NCI-H187 (cell line): ENCODE measurements at regions not wholly inside any gene's neighbourhood (a gene's known extent, or its start where the extent isn't known, plus 50 kb on each side); places are given as distances from the start of the nearest gene placed in this dataset.
"Not testable (repeated sequence)": the region's sequence is repeated elsewhere in the genome, so short reads cannot be mapped to it uniquely, and the experiment has no call there.

Source experiments
- DNase-seq, 2 experiments: peaks; one replicate each; lab custom pipeline; 2025; lab: John Stamatoyannopoulos, UW

- no peak for DNase-seq
These were observed 328.9 kb upstream of the PPP2R3A start for GRCh38 chr3:135636596-135636995.

- DNase-seq: no peak
These were observed 328.5 kb upstream of the PPP2R3A start for GRCh38 chr3:135637013-135637412.

GRCh38 chr3:135641761-135642160 is 323.8 kb upstream of the PPP2R3A start:
- no peak for DNase-seq

GRCh38 chr3:135645541-135645940 is 320.0 kb upstream of the PPP2R3A start:
- DNase-seq: no peak

GRCh38 chr3:135646873-135647272 is 318.7 kb upstream of the PPP2R3A start:
- DNase-seq: no peak

- no peak for DNase-seq
These were observed 316.2 kb upstream of the PPP2R3A start for GRCh38 chr3:135649361-135649760.

GRCh38 chr3:135650309-135650708 is 315.2 kb upstream of the PPP2R3A start:
- DNase-seq: no peak

GRCh38 chr3:135652388-135652787 is 313.1 kb upstream of the PPP2R3A start:
- no peak for DNase-seq

GRCh38 chr3:135655328-135655727 is 310.2 kb upstream of the PPP2R3A start:
- DNase-seq: no peak

- not testable (repeated sequence) for DNase-seq
These were observed 307.1 kb upstream of the PPP2R3A start for GRCh38 chr3:135658451-135658850.

- DNase-seq: no peak
These were observed 298.5 kb upstream of the PPP2R3A start for GRCh38 chr3:135667061-135667460.

- DNase-seq: no peak
These were observed 291.0 kb upstream of the PPP2R3A start for GRCh38 chr3:135674508-135674907.

- no peak for DNase-seq
These were observed 287.1 kb upstream of the PPP2R3A start for GRCh38 chr3:135678386-135678785.

GRCh38 chr3:135688003-135688402 is 277.5 kb upstream of the PPP2R3A start:
- DNase-seq: no peak

- no peak for DNase-seq
These were observed 274.9 kb upstream of the PPP2R3A start for GRCh38 chr3:135690664-135691063.

GRCh38 chr3:135691240-135691639 is 274.3 kb upstream of the PPP2R3A start:
- DNase-seq: no peak

GRCh38 chr3:135694142-135694541 is 271.4 kb upstream of the PPP2R3A start:
- DNase-seq: no peak

GRCh38 chr3:135699741-135700140 is 265.8 kb upstream of the PPP2R3A start:
- DNase-seq: no peak

- DNase-seq: no peak
These were observed 258.7 kb upstream of the PPP2R3A start for GRCh38 chr3:135706758-135707375.

GRCh38 chr3:135719449-135719848 is 246.1 kb upstream of the PPP2R3A start:
- DNase-seq: no peak

GRCh38 chr3:135728007-135728721 is 237.4 kb upstream of the PPP2R3A start:
- DNase-seq: no peak

- DNase-seq: no peak
These were observed 234.0 kb upstream of the PPP2R3A start for GRCh38 chr3:135731546-135731945.

- DNase-seq: no peak
These were observed 228.8 kb upstream of the PPP2R3A start for GRCh38 chr3:135736740-135737139.

- DNase-seq: no peak
These were observed 225.7 kb upstream of the PPP2R3A start for GRCh38 chr3:135739779-135740178.
